Osteocyte (in vitro differentiated cells): ENCODE measurements at regions not wholly inside any gene's neighbourhood (a gene's known extent, or its start where the extent isn't known, plus 50 kb on each side); places are given as distances from the start of the nearest gene placed in this dataset.

ENCODE experiments used
- DNase-seq: peaks from one replicate; pipeline ENCODE4 v3.0.0; 2021; ENCODE audit warnings: mixed read lengths; ENCODE audit not compliant: unreplicated experiment; ENCODE audit errors: extremely low spot score
- H3K27ac Mint-ChIP-seq: one replicate; pipeline ENCODE4 v1.8.0; 2021; ENCODE audit warnings: mild to moderate bottlenecking, mixed read lengths; ENCODE audit not compliant: unreplicated experiment
- H3K27me3 Mint-ChIP-seq: one replicate; pipeline ENCODE4 v1.8.0; 2021; ENCODE audit warnings: mixed read lengths; ENCODE audit not compliant: unreplicated experiment
- H3K36me3 Mint-ChIP-seq: one replicate; pipeline ENCODE4 v1.8.0; 2021; ENCODE audit warnings: mixed read lengths; ENCODE audit not compliant: unreplicated experiment
- H3K4me1 Mint-ChIP-seq: one replicate; pipeline ENCODE4 v1.8.0; 2021; ENCODE audit warnings: mixed read lengths; ENCODE audit not compliant: unreplicated experiment
- H3K4me3 Mint-ChIP-seq: one replicate; pipeline ENCODE4 v1.8.0; 2021; ENCODE audit warnings: mild to moderate bottlenecking, moderate library complexity, mixed read lengths; ENCODE audit not compliant: unreplicated experiment
- H3K9me3 Mint-ChIP-seq: one replicate; pipeline ENCODE4 v1.8.0; 2021; ENCODE audit warnings: mixed read lengths; ENCODE audit not compliant: unreplicated experiment
- CTCF ChIP-seq: fragments of 200-600 bp; sonication (generic); IDR thresholded peaks from 2 replicates; pipeline ENCODE4 v1.5.0; 2021; ENCODE audit warnings: antibody characterized with exemption, mild to moderate bottlenecking, moderate library complexity

GRCh38 chr12:67001251-67001650 is 267.9 kb upstream of the CAND1 start:
- H3K4me3 Mint-ChIP-seq: no peak overlapping the region
- no peaks in the 10 kb centered on the region for H3K36me3 Mint-ChIP-seq
- H3K27me3 Mint-ChIP-seq: peaks cover 4% of the 10 kb centered on the region
- H3K4me1 Mint-ChIP-seq: no peaks in the 10 kb centered on the region
- no peak for DNase-seq
- no peaks in the 10 kb centered on the region for H3K9me3 Mint-ChIP-seq
- H3K27ac Mint-ChIP-seq: no peak overlapping the region
- TF ChIP-seq CTCF: no peak

- Mint-ChIP-seq H3K36me3 (no peaks in the 10 kb centered on the region), H3K27ac (no peak overlapping the region), H3K27me3 (peaks cover 4% of the 10 kb centered on the region), H3K4me1 (no peaks in the 10 kb centered on the region), H3K9me3 (no peaks in the 10 kb centered on the region), H3K4me3 (no peak overlapping the region)
- no peak for TF ChIP-seq CTCF
- no peak for DNase-seq
These were observed 266.4 kb upstream of the CAND1 start for GRCh38 chr12:67002720-67003119.

- no peaks in the 10 kb centered on the region for H3K36me3 Mint-ChIP-seq
- no peak overlapping the region for H3K4me3 Mint-ChIP-seq
- H3K27ac Mint-ChIP-seq: no peak overlapping the region
- DNase-seq: no peak
- no peaks in the 10 kb centered on the region for H3K9me3 Mint-ChIP-seq
- no peak for TF ChIP-seq CTCF
- H3K4me1 Mint-ChIP-seq: no peaks in the 10 kb centered on the region
- H3K27me3 Mint-ChIP-seq: peaks cover 4% of the 10 kb centered on the region
These were observed 262.5 kb upstream of the CAND1 start for GRCh38 chr12:67006610-67007009.

- H3K27me3 Mint-ChIP-seq: no peaks in the 10 kb centered on the region
- no peaks in the 10 kb centered on the region for H3K36me3 Mint-ChIP-seq
- DNase-seq: no peak
- no peaks in the 10 kb centered on the region for H3K9me3 Mint-ChIP-seq
- no peak overlapping the region for H3K27ac Mint-ChIP-seq
- no peak for TF ChIP-seq CTCF
- no peaks in the 10 kb centered on the region for H3K4me1 Mint-ChIP-seq
- H3K4me3 Mint-ChIP-seq: no peak overlapping the region
These were observed 254.5 kb upstream of the CAND1 start for GRCh38 chr12:67014642-67015041.

- no peak for DNase-seq
- Mint-ChIP-seq H3K4me1 (no peaks in the 10 kb centered on the region), H3K27me3 (no peaks in the 10 kb centered on the region), H3K4me3 (no peak overlapping the region), H3K36me3 (no peaks in the 10 kb centered on the region), H3K27ac (no peak overlapping the region), H3K9me3 (no peaks in the 10 kb centered on the region)
- TF ChIP-seq CTCF: no peak
These were observed 251.1 kb upstream of the CAND1 start for GRCh38 chr12:67018105-67018504.
